ENCODE measurements at regions not wholly inside any gene's neighbourhood (a gene's known extent, or its start where the extent isn't known, plus 50 kb on each side); places are given as distances from the start of the nearest gene placed in this dataset.

DNA sequence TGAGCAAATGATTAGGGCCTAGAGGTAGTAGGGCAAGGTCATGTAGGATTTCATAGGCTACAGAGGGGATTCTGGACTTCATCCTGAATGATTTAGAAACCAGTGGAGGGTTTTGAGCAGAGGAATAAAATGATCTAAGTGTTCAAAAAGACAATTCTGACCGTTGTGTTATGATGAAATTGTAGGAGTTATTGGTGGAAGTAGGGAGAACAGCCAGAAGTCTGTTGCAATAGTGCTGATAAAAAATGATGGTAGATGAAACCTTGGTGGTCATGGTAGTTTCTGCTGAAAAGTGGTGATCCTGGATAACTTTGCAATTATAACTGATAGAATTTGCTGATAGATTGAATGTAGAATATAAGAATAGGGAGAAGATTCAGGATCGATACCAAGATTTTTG lies 60.2 kb downstream of the MID1IP1 start:
- TF ChIP-seq, protein P1, sequence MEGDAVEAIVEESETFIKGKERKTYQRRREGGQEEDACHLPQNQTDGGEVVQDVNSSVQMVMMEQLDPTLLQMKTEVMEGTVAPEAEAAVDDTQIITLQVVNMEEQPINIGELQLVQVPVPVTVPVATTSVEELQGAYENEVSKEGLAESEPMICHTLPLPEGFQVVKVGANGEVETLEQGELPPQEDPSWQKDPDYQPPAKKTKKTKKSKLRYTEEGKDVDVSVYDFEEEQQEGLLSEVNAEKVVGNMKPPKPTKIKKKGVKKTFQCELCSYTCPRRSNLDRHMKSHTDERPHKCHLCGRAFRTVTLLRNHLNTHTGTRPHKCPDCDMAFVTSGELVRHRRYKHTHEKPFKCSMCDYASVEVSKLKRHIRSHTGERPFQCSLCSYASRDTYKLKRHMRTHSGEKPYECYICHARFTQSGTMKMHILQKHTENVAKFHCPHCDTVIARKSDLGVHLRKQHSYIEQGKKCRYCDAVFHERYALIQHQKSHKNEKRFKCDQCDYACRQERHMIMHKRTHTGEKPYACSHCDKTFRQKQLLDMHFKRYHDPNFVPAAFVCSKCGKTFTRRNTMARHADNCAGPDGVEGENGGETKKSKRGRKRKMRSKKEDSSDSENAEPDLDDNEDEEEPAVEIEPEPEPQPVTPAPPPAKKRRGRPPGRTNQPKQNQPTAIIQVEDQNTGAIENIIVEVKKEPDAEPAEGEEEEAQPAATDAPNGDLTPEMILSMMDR (optimal IDR thresholded peaks at IDR 0.05 in 1 of 3, IDR thresholded peaks at IDR 0.05 in 1 of 3, conservative IDR thresholded peaks at IDR 0.05 in 1 of 3; ENCODE audit: extremely low read depth in 1 of 3, insufficient read depth in 2 of 3, low read length in 3 of 3) = no peak
- TF ChIP-seq EZH2 (IDR thresholded peaks at IDR 0.05; ENCODE audit: low read length) = no peak

Data from keratinocyte (primary cell).